Upper lobe of left lung (tissue), 6 donors: ENCODE measurements at regions not wholly inside any gene's neighbourhood (a gene's known extent, or its start where the extent isn't known, plus 50 kb on each side); places are given as distances from the start of the nearest gene placed in this dataset.
"Not testable (repeated sequence)": the region's sequence is repeated elsewhere in the genome, so short reads cannot be mapped to it uniquely, and the experiment has no call there.

Experiments used
- ATAC-seq, 2 donors: fragments of 200-7000 bp; cut with Tn5 transposase; one replicate each; pipeline ENCODE4 v1.9.1; 2022; ENCODE audit warnings: mild to moderate bottlenecking in 2 of 2, moderate library complexity in 2 of 2; ENCODE audit not compliant: low FRiP score in 2 of 2
- DNase-seq, 2 donors: peaks; one replicate each; pipeline ENCODE4 v3.0.0-alpha.2; 2019 to 2020
- H3K27ac ChIP-seq, 4 donors: fragments of 200-600 bp; sonication (generic); one replicate each; pipeline ENCODE4 v1.5.1; 2016 to 2019
- H3K27me3 ChIP-seq, 4 donors: fragments of 200-600 bp; sonication (generic); one replicate each; pipeline ENCODE4 v1.5.1; 2017 to 2019
- H3K36me3 ChIP-seq, 4 donors: fragments of 200-600 bp; sonication (generic); one replicate each; pipeline ENCODE4 v1.5.1; 2016 to 2019
- H3K4me1 ChIP-seq, 4 donors: fragments of 200-600 bp; sonication (generic); one replicate each; pipeline ENCODE4 v1.5.1; 2018 to 2019
- H3K4me3 ChIP-seq, 4 donors: fragments of 200-600 bp; sonication (generic); one replicate each; pipeline ENCODE4 v1.5.1; 2017 to 2019; ENCODE audit warnings: mild to moderate bottlenecking in 2 of 4, moderate library complexity in 1 of 4
- H3K9me3 ChIP-seq, 4 donors: fragments of 200-600 bp; sonication (generic); one replicate each; pipeline ENCODE4 v1.5.1; 2018 to 2019
- EP300 ChIP-seq, 4 donors: sonication (generic); formaldehyde crosslinking; IDR thresholded peaks; one replicate each; pipeline ENCODE4 v1.5.1; 2017; ENCODE audit warnings: antibody characterized with exemption in 4 of 4, control low read depth in 2 of 4
- POLR2A ChIP-seq, 4 donors: fragments of 450-650 bp; IDR thresholded peaks; one replicate each; pipeline ENCODE4 v1.5.1; 2016 to 2017; ENCODE audit warnings: antibody characterized with exemption in 4 of 4, mild to moderate bottlenecking in 2 of 4
- POLR2AphosphoS5 ChIP-seq, 2 donors: sonication (generic); formaldehyde crosslinking; IDR thresholded peaks; one replicate each; pipeline ENCODE4 v1.5.1; 2017; ENCODE audit warnings: antibody characterized with exemption in 2 of 2
- WGBS, 2 donors: methylation state at CpG; one replicate each; pipeline ENCODE4 v1.1.5; 2017 to 2018; 5-methylcytosine and 5-hydroxymethylcytosine counted together
- TF ChIP-seq, protein P1 (sequence below), 6 experiments: fragments of 450-650 bp in 4 of 6; fragments of 200-600 bp in 2 of 6; sonication (generic) in 2 of 6; IDR thresholded peaks; one replicate each; pipeline ENCODE4 v1.5.1; 2016 to 2019; ENCODE audit warnings: antibody characterized with exemption in 6 of 6
- donor health status: DM: no; HTN: no; CAD: no; lungs with moderate emphysema.
- donor health status: DM: no; HTN: yes; CAD: no; lungs with severe emphysema.

GRCh38 chr15:96201696-96202095 is 128.8 kb upstream of the NR2F2 start:
- H3K9me3 ChIP-seq: no peaks in the 10 kb centered on the region
- ATAC-seq (no peak), DNase-seq (no peak)
- whole genome bisulfite sequencing, 2 donors: 86 to 93% methylated on average over 2 of the region's 2 CpGs
- H3K27me3 ChIP-seq: no peaks in the 10 kb centered on the region
- H3K27ac ChIP-seq: no peak overlapping the region
- TF ChIP-seq EP300 (IDR thresholded peaks at IDR 0.05): no peak
- no peak for TF ChIP-seq POLR2A (IDR thresholded peaks at IDR 0.05)
- no peak for TF ChIP-seq POLR2AphosphoS5 (IDR thresholded peaks at IDR 0.05)
- TF ChIP-seq, protein P1, sequence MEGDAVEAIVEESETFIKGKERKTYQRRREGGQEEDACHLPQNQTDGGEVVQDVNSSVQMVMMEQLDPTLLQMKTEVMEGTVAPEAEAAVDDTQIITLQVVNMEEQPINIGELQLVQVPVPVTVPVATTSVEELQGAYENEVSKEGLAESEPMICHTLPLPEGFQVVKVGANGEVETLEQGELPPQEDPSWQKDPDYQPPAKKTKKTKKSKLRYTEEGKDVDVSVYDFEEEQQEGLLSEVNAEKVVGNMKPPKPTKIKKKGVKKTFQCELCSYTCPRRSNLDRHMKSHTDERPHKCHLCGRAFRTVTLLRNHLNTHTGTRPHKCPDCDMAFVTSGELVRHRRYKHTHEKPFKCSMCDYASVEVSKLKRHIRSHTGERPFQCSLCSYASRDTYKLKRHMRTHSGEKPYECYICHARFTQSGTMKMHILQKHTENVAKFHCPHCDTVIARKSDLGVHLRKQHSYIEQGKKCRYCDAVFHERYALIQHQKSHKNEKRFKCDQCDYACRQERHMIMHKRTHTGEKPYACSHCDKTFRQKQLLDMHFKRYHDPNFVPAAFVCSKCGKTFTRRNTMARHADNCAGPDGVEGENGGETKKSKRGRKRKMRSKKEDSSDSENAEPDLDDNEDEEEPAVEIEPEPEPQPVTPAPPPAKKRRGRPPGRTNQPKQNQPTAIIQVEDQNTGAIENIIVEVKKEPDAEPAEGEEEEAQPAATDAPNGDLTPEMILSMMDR (IDR thresholded peaks at IDR 0.05): no peak
- H3K4me1 ChIP-seq: no peaks in the 10 kb centered on the region
- H3K36me3 ChIP-seq: no peaks in the 10 kb centered on the region
- H3K4me3 ChIP-seq: no peak overlapping the region

DNA sequence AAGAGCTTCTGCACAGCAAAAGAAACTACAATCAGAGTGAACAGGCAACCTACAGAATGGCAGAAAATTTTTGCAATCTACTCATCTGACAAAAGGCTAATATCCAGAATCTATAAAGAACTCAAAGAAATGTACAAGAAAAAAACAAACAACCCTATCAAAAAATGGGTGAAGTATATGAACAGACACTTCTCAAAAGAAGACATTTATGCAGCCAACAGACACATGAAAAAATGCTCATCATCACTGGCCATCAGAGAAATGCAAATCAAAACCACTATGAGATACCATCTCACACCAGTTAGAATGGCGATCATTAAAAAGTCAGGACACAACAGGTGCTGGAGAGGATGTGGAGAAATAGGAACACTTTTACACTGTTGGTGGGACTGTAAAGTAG is 124.9 kb upstream of the NR2F2 start:
- DNase-seq, H3K36me3 ChIP-seq, H3K9me3 ChIP-seq, ATAC-seq, H3K4me1 ChIP-seq, H3K4me3 ChIP-seq, H3K27ac ChIP-seq, H3K27me3 ChIP-seq: not testable (repeated sequence)
- 95 to 100% methylated on average over 1 of the region's 1 CpG for WGBS, 2 donors

- Histone ChIP-seq H3K27me3 (no peaks in the 10 kb centered on the region), H3K4me1 (no peaks in the 10 kb centered on the region), H3K36me3 (no peaks in the 10 kb centered on the region), H3K9me3 (no peaks in the 10 kb centered on the region), H3K4me3 (no peak overlapping the region), H3K27ac (no peak overlapping the region)
- ATAC-seq (no peak), DNase-seq (no peak)
- TF ChIP-seq POLR2AphosphoS5 (IDR thresholded peaks at IDR 0.05) (no peak), POLR2A (IDR thresholded peaks at IDR 0.05) (no peak), EP300 (IDR thresholded peaks at IDR 0.05) (no peak)
- TF ChIP-seq, protein P1 (IDR thresholded peaks at IDR 0.05): no peak
- 80 to 87% methylated on average over 2 of the region's 2 CpGs for WGBS, 2 donors
These were observed 123.0 kb upstream of the NR2F2 start for GRCh38 chr15:96207377-96208006.

DNA sequence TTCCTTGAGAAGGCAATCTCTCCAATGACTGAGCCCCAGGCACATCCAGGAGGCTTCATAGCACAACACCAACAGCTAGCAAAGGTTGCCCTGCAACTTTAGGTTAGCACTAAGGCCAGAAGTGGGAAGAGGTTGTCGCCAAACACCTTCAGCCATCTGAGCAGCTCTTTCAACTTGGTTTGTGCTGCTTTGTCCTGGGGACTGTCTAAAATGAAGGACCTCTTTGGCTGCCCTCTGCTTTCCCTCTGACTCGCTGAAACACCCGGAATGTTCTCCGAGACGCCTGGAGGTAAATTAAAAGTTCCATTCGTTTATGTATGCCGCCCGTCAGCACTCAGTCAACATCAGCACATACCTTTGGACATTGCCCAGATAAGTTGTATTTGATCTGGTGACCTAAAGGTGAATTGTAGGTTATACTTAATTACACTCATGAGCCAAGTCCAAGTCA is 121.2 kb upstream of the NR2F2 start:
- no peaks in the 10 kb centered on the region for H3K27me3 ChIP-seq
- H3K27ac ChIP-seq: no peak overlapping the region
- TF ChIP-seq EP300 (IDR thresholded peaks at IDR 0.05) (no peak), POLR2AphosphoS5 (IDR thresholded peaks at IDR 0.05) (no peak), POLR2A (IDR thresholded peaks at IDR 0.05) (no peak)
- TF ChIP-seq, protein P1 (IDR thresholded peaks at IDR 0.05): no peak
- no peak overlapping the region for H3K4me3 ChIP-seq
- no peaks in the 10 kb centered on the region for H3K36me3 ChIP-seq
- no peaks in the 10 kb centered on the region for H3K9me3 ChIP-seq
- no peaks in the 10 kb centered on the region for H3K4me1 ChIP-seq
- 55 to 71% methylated on average over 8 of the region's 8 CpGs for WGBS, 2 donors
- DNase-seq: no peak
- peak in 1 of 2 donors; percentile 30 for ATAC-seq

DNA sequence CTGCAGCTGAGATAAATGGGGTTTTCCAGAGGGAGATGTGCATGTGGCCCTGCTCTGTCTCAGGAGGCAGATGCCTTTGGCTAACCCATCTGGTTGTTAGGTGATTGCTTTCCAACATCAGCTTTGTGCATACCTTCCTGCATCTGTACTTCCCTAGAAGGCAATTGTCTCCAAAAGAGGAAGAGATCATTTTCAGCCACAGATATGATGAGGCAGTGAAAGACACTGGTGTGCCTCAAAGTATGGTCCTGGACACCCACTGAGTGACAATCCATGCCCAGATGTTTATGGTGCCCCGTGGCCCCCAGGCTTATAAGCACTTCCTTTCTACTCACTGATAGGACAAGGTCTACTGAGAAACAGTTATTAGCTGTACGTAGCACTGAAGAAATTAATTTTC is 117.5 kb upstream of the NR2F2 start:
- Histone ChIP-seq H3K9me3 (no peaks in the 10 kb centered on the region), H3K4me3 (no peak overlapping the region), H3K27me3 (no peaks in the 10 kb centered on the region), H3K27ac (no peak overlapping the region), H3K36me3 (no peaks in the 10 kb centered on the region), H3K4me1 (no peaks in the 10 kb centered on the region)
- ATAC-seq (no peak), DNase-seq (no peak)
- no peak for TF ChIP-seq POLR2AphosphoS5 (IDR thresholded peaks at IDR 0.05)
- TF ChIP-seq, protein P1 (IDR thresholded peaks at IDR 0.05): no peak
- no peak for TF ChIP-seq EP300 (IDR thresholded peaks at IDR 0.05)
- no peak for TF ChIP-seq POLR2A (IDR thresholded peaks at IDR 0.05)
- WGBS, 2 donors: 74 to 90% methylated on average over 2 of the region's 2 CpGs
